GM21515 (cell line): ENCODE measurements at regions not wholly inside any gene's neighbourhood (a gene's known extent, or its start where the extent isn't known, plus 50 kb on each side); places are given as distances from the start of the nearest gene placed in this dataset.

Experiments used
- ATAC-seq: cut with Tn5 transposase; IDR thresholded peaks from one replicate; pipeline ENCODE4 v1.9.1; 2021; ENCODE audit not compliant: unreplicated experiment

- no peak for ATAC-seq
Observed at GRCh38 chr1:184310157-184310819, 76.5 kb upstream of the C1orf21 start.

DNA sequence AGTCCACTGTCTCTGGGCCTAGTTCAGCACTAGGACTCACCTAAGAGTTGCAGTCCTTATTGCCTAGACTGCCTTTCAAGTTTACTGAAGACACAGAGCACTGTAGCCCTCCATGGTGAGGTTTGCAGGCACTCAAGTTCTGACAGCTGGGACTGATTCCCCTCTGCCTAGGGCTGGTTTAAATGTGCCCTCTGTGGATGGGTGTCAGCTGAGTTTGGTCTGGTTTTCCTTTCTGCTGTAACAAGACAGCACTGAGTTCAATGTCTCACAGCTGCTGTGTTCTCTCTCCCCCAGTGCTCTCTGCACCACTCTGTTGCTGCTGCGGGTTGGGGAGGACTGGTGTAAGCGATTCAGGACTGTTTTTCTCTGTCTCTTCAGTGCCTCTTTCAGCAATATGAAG is 75.2 kb upstream of the C1orf21 start:
- ATAC-seq, result no peak

DNA sequence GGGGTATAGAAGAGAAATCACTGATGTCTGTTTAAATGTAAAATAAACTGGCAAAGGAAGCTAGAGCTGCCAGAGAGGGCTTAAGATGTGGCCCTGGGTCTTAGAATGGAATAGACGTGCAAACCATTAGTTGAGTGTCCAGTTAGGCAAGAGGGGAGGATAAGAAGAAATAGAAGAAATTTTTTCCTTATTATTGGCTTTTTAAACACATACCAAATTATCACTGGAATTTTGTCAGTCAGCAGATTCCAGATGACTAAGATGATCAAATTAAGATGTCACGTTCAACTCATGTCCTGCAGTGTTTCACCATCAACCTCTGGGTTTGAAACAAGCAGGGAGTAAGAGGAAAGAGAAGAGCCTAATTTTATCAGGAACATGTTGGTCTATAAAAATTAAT is 71.6 kb upstream of the C1orf21 start:
- no peak for ATAC-seq

GRCh38 chr1:184319879-184320278 is 67.0 kb upstream of the C1orf21 start:
- ATAC-seq, result no peak

DNA sequence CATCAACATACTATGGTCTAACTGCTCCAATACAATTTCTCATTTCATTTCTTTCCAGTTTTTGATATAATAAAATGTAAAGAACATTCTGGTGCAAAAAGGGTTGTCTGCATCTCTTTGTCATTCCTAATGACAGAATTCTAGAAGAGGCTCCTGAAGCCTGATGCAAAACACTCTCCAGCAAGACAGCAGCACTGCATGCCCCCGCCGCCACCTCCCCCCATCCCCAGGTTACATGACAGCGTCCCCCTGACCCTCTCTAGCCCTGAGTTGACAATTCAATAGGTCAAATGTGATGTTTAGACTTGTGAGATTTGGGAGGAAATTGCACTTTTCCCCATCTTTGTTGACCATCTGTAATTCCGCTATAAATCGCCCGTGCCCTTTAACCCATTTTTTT is 64.6 kb upstream of the C1orf21 start:
- no peak for ATAC-seq

GRCh38 chr1:184324972-184325371 is 61.9 kb upstream of the C1orf21 start:
- ATAC-seq, result no peak

GRCh38 chr1:184326278-184326677 is 60.6 kb upstream of the C1orf21 start:
- no peak for ATAC-seq

DNA sequence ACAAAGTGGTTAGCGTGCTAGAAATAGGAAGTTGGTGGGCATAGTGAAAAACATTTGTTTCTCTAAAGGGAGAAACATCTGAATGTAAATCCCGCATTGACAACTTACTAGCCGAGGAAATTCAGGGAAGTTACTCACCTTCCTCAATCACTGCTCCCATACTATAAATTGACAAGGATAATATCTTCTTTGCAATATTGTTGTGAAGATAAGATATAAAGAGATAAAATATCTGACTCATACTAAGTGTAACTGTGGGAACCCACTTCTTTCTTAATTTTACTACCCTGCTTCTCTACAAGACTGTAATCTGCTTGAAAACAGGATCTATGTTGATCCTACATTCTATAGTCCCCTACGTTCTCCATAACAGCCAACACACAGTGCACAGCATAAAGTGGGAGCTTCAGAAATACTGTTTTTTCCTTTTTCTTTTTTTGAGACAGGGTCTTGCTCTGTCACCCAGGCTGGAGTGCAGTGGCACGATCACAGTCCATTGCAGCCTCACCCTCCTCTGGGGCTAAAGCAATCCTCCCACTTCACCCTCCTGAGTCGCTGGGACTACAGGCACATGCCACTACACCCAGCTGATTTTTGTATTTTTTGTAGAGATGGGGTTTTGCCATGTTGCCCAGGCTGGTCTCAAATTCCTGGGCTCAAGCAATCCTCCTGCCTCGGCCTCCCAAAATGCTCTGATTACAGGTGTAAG is 57.4 kb upstream of the C1orf21 start:
- ATAC-seq, result no peak

DNA sequence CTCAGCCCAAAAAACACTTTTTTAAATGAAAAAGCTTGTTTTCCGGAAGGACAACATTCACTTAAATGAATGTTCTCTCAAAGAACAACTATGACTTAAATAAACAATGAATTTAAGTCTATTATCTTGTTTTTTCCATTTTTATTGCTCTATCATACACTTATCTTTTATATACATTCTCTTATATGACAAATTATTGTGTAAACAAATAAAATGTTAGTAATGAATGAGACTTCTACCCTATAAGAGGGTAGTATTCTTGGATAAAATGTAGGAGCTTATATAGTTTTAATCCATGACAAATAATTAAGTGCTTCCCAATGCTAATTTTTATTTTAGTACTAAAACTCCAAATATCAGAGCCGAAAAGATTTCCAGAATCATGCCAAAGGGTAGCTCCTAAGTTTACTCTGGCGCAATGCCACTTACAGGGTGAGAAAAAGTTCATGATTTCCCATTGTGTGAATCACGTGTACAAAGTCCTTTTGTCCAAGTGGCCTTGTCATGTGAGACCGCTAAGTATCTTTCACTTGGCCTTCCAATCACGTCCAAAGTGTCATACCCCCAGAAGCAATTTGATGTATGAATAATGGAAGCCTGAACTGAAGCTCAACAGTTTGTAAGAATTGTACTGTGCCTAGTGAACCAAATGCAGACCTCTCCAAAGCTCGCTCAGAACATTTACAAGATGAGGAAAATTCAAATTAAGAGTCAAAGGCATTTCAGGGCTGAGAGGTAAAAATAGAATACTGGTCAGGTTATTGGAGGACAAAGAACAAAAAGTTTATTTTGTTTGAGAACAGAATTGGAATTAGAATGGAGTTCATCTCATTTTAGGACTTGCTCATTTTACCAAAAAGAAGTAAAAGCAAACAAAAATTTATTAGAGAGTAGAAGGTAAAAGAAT is 56.6 kb upstream of the C1orf21 start:
- no peak for ATAC-seq

DNA sequence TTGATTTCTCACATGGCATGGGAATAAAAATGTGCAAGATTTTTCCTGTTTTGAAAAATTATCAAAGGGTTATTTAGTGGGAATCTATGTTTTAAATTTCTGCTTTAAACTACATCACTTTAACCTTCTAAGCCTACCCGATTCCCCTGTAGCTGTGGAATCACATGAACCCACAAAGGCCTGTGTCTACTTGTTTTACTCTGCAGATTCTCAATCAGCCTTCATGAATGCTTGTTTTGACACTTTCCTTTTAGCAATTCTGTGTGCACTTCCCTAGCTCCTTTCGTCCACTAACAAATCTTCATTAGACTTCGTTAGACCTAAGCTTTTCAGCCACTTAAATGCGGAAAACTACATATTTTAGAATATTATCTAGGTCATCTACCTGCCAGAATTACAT is 56.0 kb upstream of the C1orf21 start:
- ATAC-seq, result no peak
